Stimulated activated CD4-positive, alpha-beta T cell treated with anti-CD3 and anti-CD28 coated beads, Interleukin-4, amount 100 ng/mL, for 4 hours (primary cell): ENCODE measurements at regions not wholly inside any gene's neighbourhood (a gene's known extent, or its start where the extent isn't known, plus 50 kb on each side); places are given as distances from the start of the nearest gene placed in this dataset.

Experiments used
- DNase-seq, 2 experiments: peaks; one replicate each; pipeline ENCODE4 v3.0.0-alpha.2; 2020

DNA sequence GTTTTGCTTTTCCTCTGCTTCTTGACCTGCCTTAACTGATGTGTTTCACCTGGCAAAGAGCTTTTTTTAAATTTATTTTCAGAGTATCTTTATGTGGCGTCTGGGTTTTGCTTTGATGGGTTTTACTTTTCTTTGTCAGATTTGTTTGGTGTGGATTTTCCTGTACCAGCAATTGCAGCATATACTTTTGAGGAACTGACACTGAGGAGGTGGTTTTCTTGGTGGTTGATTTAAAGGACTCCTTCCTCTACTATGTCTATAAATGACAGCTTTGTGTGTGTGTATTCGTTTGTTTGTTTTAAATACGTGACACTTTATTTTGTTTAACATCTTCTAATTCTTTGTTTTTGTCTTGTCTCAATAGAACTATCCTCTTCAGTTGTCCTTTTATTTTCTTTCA, 1071.9 kb upstream of the ARRDC3 start:
- no peak for DNase-seq

DNA sequence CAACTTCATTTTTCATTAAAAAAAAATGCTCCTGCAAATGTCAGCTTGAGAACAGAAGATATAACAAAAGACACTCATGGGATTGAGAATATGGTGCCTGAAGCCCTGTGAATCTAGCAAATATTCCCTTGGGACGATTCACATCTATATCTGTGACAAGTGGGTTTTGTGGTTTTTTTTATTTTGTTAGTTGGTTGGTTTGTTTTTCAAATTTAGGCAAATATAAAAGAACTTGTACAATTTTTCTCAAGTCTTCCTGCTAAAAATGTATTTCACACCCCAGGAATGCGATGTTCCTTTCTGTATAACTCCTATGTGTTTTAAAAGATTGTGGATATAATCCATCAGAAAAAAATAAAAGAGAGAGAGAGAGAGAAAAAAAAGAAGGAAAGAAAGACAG, 1061.8 kb upstream of the ARRDC3 start:
- DNase-seq = no peak

DNA sequence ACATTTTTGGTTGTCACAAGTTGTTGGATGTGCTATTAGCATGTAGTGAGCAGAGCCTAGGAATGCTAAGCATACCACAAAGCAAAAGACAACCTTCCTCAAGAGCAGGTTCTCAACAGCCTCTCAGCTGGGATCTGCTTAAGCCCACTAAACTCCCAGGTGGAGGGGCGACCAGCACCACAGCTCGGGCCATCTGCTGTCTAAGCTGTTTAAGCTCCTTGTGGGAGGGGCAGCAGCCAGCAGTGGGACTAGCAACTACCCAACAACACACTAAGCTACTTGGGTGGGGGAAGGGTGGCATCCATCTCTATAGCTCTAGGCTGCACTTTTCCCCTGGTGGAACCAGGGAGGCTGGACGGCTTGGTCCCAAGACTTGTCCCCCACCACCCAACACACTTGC, 1052.7 kb upstream of the ARRDC3 start:
- no peak for DNase-seq

DNA sequence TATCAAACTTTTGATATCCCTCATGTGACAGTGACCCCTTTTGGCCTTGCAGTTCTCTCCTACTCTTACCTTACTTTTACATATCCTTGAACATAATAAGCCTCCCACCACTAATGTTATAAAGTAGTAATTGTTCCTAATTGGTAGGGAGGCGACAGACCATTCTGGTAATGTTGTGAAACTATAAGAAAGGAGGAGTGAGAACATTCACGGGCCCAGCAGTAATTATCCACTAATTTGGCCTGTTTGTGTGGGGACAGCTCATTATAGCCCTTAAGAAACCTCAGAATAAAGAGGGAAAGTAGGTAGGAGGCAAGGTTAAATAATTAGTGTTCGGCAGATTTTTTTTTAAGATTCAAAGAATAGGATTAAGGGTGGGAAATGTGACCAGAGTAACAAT, 1046.5 kb upstream of the ARRDC3 start:
- DNase-seq = no peak

DNA sequence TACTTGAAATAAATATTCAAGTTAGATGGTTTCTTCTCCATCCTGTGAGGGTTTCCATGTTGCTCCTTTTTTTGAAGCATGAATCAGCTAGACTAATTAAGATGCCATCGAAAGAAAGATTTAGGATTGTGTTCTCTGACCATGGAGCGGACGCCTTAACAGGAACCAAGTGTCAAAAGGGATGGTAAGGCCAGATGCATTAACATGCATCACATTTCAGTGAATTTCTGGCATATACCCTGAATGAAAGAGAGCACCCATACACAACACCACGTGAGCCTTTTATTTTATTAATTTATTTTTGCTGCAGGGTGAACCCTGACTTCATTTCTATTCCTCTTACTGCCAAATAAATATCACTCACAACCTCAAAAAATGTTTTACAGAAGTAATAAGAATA, 1045.3 kb upstream of the ARRDC3 start:
- no peak for DNase-seq

DNA sequence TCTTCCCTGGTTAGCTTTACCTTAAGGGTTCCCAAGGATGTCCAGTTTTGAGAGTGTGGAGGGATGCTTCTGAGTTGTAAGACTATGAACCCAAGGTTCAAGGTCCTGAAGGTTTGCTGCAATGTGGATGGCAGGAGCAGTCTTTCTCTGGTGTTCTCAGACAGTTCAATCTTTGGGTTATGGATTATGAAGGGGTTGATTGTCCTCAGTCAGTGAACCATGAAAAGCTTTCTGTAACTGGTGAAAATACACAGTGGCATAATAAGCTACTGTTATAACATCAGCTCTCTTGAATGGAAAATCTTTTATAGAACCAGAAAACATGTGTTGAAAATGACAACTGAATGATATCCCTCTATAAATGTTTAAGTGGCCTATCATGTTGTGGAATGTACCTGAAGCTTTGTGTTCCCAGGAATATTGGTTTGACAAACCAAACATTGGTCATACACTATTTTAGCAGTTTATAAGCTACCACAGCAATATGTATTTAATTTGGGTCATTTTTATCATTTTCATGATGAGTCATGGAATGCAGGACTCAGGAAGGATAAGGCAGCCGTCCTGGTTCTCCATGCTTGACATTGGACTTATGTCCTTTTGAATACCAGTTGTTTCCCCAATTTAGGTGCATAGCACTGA, 1041.8 kb upstream of the ARRDC3 start:
- no peak for DNase-seq

DNA sequence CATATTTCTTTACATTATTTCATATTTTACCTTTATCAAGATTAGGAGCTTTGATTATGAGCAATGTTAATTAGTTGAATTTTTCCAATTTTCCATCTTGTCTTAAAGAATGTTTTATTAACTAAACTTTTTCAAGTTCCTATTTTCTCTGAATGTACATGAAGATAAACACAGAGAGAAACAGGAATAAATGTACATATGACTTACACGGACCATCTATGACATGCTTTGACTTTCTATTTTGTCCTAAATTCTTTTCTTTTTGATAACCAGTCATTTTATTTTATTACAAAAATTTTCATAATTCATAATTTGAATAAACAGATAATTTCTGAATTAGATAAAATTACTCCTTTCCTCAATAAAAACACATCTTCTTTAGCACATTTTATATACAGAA, 1038.8 kb upstream of the ARRDC3 start:
- no peak for DNase-seq

DNA sequence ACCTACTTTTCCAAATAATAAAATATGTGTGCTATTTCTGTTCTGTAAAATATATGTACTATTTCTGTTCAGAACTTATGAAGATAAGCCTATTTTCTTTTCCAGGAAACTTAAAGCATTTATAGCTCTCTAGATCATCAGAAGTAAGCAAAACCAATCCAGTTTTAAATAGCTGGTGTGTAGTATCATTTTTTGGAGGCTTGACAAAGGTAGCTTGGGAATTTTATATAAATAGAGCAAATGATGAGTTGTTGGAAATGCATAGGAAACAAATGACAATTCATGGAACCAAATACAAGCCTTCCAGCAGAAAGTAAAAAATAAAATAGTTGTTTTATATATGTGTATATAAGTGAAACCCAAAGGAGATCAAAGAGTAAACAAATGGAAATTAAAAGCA, 1038.1 kb upstream of the ARRDC3 start:
- no peak for DNase-seq

DNA sequence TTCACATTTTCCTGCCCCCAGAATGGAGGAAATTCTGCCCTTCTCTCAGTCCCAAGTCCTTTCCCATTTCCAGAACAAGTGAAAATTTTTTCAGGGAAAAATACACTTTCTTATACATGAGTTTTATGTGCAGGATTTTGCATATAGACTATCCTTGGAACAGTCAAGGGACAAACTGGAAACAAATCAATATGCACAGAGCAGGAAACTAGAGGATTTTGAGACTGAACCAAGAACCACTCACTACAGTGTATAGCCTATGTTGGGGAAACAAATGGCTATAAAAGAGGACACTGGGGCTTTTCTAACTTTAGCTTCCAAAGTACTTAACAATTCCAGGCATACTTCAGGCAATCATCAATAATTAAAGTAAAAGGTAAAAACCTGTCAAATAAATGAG, 1036.1 kb upstream of the ARRDC3 start:
- no peak for DNase-seq

DNA sequence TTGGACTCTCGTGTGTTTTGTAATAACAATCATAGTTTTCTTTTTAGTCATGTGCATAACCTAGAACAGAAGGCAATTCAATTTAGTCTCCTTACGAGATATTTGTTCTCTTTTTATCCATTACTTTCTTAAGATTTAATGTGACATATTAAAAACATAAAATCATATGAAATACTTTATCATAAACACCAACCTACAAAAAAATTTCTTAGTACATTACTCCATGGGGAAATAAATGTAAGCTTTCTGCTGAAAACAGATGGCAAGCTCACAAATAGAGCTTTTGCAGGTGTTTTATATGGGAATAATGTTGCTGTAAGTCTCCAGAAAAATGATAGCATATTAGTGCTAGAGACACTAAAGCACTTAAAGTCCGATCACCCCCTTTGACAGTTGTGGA, 1035.2 kb upstream of the ARRDC3 start:
- no peak for DNase-seq

DNA sequence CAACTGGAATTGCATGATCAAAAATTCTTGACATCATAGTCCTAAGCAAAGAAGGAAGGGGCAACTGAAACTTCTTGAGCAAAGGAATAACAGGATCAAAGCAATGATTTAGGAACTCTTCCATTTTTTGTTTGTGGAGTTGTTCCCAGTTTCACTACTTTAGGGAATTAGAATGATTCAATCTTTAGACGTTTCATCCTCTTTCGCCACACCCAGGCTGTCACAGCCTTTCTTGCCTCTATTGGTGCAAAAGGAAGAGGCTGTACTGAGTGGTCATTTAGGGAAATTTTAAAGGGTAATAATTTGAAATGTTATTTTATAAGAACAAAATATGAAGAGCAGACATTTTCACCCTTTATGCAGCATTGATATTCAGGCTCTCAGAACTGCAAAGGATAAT, 1026.0 kb upstream of the ARRDC3 start:
- DNase-seq = no peak

DNA sequence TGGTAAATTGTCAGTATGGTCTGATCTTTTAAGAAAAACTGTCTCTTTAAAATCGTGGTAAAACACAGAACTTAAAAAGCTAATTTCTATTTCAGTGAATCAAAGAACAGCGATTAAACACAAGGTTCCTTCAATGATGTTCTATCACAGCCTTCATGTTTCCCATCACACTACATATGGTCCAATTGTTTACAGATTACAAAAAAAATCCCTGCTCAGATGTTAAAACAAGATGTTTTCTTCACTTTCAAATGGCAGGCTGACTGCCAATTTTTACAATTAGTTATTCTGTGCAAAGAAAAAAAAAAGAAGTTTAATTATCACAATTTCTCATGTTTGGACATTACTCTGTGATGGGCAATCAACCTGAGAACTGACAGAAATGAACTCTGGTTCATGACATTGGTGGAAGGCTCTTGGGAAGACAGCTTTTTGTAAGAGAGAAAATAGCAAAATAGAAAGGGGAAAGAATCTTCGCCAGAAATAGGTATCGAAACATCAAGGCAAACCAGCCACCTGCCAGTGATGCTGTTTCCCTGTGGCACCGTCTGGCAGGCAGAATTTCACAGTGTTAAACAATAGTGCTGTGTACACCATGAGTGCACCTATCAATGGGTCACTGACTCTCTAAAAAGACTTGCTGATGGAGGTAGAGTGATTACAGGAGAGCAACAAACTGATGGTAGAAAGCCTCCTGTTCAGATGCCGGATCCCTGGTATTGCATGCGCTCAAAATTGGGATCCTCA, 1020.0 kb upstream of the ARRDC3 start:
- no peak for DNase-seq

DNA sequence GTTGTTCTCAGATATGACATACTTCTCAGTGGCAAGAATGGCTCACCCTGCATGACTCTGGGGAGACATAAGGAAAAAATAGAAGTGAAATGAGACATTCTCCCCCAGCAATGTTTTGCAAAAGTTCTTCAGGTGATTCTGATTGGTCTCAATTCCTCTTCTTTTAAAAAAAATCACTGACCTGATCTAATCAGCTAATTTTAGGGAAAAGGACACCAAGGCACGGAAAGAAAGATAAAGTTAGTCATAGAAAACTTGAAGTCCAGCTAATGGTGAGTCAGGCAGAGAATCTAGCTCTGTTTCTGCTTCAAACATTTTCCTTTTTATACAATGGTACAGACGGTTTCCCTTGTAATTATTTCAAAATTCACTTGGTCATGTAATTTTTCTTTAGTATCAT, 1018.9 kb upstream of the ARRDC3 start:
- DNase-seq = no peak

DNA sequence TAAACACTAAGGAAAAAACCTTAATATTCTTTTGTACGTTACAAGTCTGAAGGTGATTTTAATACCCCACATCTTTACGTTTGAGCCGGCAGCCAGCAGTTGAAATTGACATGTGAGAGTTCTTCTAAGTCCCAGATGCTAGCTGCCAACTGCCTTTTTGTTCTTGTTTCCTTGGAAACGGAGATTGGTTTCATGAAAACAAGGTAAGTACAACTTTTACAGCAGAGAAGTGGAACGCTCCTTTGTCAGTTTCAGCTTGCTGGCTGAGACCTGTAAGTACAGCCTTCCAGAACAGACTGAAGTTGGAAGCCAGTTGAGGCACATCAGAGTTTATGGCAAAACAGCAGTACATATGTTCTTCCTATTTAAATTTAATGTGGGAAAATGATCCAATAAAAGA, 1018.4 kb upstream of the ARRDC3 start:
- no peak for DNase-seq

DNA sequence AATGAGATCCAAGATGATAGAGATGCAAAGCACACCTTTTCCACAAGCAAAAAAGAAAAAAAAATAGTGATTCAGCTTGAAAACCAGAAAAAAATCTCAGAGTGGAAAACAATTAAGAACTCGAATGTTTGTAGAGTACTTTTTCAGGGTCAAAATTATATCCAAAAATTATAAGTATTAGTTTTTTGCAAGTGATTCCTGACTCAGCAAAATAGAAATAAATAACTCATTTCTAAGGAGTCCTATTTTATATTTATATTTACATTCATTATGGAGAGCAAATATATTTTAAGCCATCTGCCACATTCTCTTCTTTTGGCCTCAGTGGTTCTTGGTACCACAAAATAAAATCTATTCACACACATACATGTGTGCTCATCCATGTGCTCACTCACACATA, 1011.8 kb upstream of the ARRDC3 start:
- DNase-seq = no peak

DNA sequence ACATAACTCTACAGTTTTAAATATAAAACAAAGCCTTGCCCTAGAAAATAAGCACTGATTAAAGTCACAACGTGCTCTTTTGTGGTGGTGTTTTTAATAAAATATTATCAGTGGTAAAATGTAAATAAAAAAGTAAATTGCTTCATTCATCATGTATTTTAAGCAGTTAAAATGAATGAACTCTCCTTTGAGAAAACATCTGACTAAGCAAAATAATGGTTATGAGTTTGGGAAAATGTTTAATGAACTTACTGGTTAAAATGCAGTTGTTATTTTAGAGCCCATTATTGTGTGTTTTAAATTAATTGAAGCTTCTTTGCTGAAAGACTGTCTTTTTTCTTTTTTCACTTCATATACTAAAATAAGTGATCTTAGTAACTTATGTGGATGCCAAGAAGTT, 1007.5 kb upstream of the ARRDC3 start:
- no peak for DNase-seq

DNA sequence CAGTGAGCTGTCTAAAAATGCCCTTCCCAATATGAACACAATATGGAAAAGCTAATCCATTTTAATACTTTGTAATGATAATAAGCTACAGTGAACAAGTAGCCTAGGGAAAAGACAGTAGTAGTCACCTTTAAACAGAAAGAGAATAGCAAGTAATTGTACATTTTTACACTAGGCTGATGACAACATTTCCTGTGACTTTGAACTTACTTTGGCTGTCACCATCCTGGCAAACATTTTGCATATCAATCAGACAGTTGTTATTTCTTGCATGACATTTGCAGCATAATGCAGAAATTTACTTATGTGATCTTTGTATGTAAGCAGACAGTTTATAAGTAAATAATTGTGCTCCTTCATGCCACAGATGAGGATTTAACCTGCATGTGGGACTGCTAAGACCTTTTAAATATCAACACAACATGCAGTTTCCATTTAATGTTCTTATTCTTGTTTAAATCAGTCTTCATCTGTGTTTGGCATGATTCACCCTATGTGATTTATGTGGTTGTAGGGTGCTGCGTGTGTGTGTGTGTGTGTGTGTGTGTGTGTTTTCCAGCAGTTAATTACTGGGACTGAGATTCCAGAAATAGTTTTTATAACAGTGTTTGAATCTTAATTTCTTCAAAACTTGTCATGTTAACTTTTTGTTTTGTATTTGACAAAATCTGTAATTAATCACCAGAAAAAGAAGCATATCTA, 997.1 kb upstream of the ARRDC3 start:
- no peak for DNase-seq

DNA sequence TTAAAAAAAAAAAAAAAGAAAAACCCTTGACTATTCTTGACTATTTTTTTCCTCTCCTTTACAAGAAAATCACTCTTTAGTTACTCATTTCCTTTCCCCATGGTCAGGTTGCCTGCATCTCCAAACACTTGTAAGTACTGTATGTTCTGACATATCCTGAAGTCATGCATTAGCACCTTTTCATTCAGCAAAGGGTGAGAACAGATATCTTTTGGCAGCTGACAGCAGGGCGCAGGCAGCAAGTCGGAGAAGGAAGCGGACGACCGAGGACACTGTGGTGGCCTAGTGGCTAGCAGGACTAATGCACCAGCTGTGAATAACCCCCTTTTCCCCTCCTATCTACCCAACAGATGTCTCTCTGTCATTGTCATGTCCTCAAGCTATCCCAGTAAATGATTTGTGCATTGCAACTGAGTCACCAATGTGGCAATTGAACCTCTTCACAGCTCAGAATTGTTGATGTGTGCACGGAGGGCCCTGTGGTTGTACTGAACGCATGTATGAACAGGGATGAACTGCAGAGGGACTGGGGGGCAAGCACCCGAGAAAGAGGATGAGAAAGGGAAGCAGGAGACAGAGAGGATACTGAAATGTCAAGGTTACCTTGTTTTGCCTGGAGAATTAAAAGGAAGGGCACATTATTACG, 996.0 kb upstream of the ARRDC3 start:
- no peak for DNase-seq

DNA sequence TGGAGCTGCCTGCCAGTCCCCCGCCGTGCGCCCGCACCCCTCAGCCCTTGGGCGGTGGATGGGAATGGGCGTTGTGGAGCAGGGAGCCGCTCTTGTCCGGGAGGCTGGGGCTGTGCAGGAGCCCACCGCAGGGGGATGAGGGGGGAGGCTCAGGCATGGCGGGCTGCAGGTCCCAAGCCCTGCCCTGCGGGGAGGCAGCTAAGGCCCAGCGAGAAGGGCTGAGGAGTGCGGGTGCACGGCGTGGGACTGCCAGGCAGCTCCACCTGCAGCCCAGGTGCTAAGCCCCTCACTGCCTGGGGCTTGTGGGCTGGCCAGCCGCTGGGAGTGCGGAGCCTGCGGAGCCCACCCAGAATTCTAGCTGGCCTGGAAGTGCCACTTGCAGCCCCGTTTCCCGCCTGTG, 991.7 kb upstream of the ARRDC3 start:
- no peak for DNase-seq

DNA sequence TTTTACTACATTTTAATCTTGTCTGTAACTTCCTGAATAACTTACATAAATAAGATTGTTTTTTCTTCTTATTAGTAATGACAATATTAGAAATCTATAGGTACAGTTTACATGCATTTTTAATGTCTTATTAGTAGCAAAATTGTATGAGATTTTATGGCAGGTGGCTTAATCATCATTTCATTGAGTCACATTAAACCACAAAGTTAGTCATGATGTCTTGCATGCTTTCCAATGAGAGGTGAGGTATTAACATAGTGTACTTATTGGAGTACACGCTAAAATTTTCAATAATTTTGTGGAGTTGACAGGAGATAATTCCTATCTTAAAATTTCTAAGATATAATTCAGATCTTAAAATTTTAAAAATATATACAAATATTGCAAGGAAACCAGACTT, 989.6 kb upstream of the ARRDC3 start:
- no peak for DNase-seq

DNA sequence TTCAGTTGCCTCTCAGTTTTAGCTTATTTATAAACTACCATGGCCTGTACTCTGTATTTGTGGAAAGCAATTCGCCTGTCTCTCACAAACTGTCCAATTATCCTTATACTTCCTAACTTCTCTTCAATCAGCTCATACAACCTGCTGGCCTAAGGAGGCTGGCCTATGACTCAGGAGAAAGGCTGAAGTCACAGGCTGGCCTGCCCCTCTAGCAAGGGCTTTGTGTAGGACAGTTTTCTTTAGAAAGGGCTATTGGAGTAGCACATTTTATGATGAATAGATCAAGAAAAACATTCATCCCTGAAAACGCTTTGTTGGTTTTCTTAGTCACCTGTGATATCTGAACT, 988.7 kb upstream of the ARRDC3 start:
- no peak for DNase-seq

DNA sequence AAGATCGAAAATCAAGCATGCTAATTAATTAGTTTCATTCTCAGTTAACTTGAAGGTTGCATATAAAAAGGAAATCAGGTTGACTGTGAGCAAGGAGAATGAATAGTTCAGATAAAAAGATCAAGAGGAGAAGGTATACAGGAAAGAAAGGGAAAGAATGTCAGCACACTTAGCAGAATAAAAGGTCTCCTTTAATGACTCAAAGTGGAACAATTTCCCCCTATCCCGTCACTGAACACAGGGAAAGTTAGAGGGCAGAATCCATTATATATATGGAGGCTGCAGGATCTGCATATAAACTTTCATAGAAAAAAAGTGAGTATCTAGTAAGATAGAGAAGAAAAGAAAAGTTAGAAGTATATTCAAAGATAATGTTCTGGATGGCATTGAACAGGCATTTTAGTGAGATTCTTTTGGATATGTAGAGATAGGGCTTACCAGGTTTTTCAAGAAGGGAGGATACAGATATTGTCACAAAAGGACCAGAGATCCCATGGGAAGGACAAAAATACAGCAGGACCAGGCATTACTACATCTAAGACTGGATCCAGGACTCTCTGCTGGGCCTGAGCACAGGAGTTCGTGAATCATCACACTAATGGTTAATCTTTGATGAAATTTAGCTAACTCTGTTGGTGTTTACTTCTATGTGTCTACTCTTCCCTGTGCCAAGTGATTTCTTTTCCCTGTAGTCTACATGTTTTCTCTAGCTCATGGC, 988.2 kb upstream of the ARRDC3 start:
- DNase-seq = no peak

DNA sequence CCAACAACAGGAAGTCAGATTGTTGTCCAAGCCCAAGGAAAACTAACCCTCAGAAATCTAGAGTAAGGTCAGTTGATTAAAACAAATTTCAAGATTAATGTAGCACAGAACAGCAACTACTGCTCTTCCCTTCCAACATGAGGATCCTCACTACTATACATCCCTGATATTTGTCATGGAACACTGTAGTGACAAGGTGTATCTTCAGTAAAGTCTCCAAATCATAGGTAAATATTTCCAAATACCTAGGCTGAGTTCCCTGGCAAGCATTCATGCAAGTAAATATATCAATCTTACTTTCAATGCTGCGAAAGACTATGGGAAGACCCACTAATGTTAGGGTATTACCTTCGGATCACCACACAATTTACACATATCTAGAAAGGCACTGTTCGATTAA, 986.9 kb upstream of the ARRDC3 start:
- no peak for DNase-seq
